ENCODE measurements at regions not wholly inside any gene's neighbourhood (a gene's known extent, or its start where the extent isn't known, plus 50 kb on each side); places are given as distances from the start of the nearest gene placed in this dataset.

DNA sequence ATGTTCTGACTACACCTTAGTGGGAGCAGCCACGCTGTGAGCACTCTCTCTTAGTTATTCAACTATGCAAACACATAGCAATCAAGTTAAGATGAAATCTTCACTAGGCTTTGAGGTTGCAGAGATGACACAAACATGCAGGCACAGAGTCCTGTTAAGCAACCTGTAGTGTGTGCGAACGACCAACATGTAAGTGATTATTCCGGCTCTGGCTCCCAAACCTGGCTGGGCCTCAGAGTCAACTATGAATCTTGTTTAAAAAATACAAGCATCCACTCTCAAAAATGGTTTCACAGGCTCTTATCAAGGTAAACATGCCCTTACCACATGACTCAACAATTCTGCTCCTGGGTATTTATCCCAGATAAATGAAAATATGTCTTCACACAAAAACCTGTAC is 91.4 kb downstream of the IRS2 start:
- no peak for DNase-seq
- intact Hi-C loops (cut with DNase I; ENCODE audit: low total_unique reads) = no loop called here
- H3K27ac ChIP-seq = no peak overlapping the region
- TF ChIP-seq, protein P1, sequence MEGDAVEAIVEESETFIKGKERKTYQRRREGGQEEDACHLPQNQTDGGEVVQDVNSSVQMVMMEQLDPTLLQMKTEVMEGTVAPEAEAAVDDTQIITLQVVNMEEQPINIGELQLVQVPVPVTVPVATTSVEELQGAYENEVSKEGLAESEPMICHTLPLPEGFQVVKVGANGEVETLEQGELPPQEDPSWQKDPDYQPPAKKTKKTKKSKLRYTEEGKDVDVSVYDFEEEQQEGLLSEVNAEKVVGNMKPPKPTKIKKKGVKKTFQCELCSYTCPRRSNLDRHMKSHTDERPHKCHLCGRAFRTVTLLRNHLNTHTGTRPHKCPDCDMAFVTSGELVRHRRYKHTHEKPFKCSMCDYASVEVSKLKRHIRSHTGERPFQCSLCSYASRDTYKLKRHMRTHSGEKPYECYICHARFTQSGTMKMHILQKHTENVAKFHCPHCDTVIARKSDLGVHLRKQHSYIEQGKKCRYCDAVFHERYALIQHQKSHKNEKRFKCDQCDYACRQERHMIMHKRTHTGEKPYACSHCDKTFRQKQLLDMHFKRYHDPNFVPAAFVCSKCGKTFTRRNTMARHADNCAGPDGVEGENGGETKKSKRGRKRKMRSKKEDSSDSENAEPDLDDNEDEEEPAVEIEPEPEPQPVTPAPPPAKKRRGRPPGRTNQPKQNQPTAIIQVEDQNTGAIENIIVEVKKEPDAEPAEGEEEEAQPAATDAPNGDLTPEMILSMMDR (IDR thresholded peaks at IDR 0.05) = no peak
- H3K9me3 ChIP-seq = no peaks in the 10 kb centered on the region
- no peaks in the 10 kb centered on the region for H3K4me1 ChIP-seq
- no peaks in the 10 kb centered on the region for H3K27me3 ChIP-seq
- H3K4me3 ChIP-seq = no peak overlapping the region
- no peaks in the 10 kb centered on the region for H3K36me3 ChIP-seq

GRCh38 chr13:109693213-109693612 is 93.2 kb downstream of the IRS2 start:
- Histone ChIP-seq H3K4me3 (no peak overlapping the region), H3K27ac (no peak overlapping the region), H3K27me3 (no peaks in the 10 kb centered on the region), H3K4me1 (no peaks in the 10 kb centered on the region), H3K9me3 (no peaks in the 10 kb centered on the region), H3K36me3 (no peaks in the 10 kb centered on the region)
- intact Hi-C loops (cut with DNase I; ENCODE audit: low total_unique reads) = no loop called here
- no peak for DNase-seq
- TF ChIP-seq, protein P1 (IDR thresholded peaks at IDR 0.05) = no peak

GRCh38 chr13:109691689-109692088 is 94.7 kb downstream of the IRS2 start:
- H3K27ac ChIP-seq = no peak overlapping the region
- no peaks in the 10 kb centered on the region for H3K36me3 ChIP-seq
- H3K27me3 ChIP-seq = no peaks in the 10 kb centered on the region
- TF ChIP-seq, protein P1 (IDR thresholded peaks at IDR 0.05) = no peak
- intact Hi-C loops (cut with DNase I; ENCODE audit: low total_unique reads) = no loop called here
- H3K4me3 ChIP-seq = no peak overlapping the region
- H3K9me3 ChIP-seq = no peaks in the 10 kb centered on the region
- no peaks in the 10 kb centered on the region for H3K4me1 ChIP-seq
- DNase-seq = no peak

GRCh38 chr13:109687559-109688448 is 98.6 kb downstream of the IRS2 start:
- Histone ChIP-seq H3K4me3 (no peak overlapping the region), H3K4me1 (peaks cover 0 to 15% (median 9%) of the 10 kb centered on the region in 4 donors), H3K27ac (no peak overlapping the region), H3K9me3 (no peaks in the 10 kb centered on the region), H3K27me3 (no peaks in the 10 kb centered on the region), H3K36me3 (no peaks in the 10 kb centered on the region)
- intact Hi-C loops (cut with DNase I; ENCODE audit: low total_unique reads) = no loop called here
- DNase-seq = no peak
- TF ChIP-seq, protein P1 (IDR thresholded peaks at IDR 0.05) = no peak

GRCh38 chr13:109685203-109685602 is 101.2 kb downstream of the IRS2 start:
- peak overlapping the region; percentile 23 to 24 for H3K4me3 ChIP-seq
- no peak for DNase-seq
- TF ChIP-seq, protein P1 (IDR thresholded peaks at IDR 0.05) = no peak
- no peaks in the 10 kb centered on the region for H3K27me3 ChIP-seq
- intact Hi-C loops (cut with DNase I; ENCODE audit: low total_unique reads) = no loop called here
- peaks cover 0 to 15% (median 9%) of the 10 kb centered on the region in 4 donors for H3K4me1 ChIP-seq
- H3K9me3 ChIP-seq = no peaks in the 10 kb centered on the region
- H3K27ac ChIP-seq = no peak overlapping the region
- no peaks in the 10 kb centered on the region for H3K36me3 ChIP-seq
